ENCODE measurements at regions not wholly inside any gene's neighbourhood (a gene's known extent, or its start where the extent isn't known, plus 50 kb on each side); places are given as distances from the start of the nearest gene placed in this dataset.

GRCh38 chr6:44058617-44059358, 68.5 kb downstream of the MRPL14 start (continued):
- TF ChIP-seq ZNF785 (CRISPR knock-in tag; IDR thresholded peaks at IDR 0.05) (no peak), IRF1 (CRISPR knock-in tag; IDR thresholded peaks at IDR 0.05; ENCODE audit: borderline replicate concordance) (no peak), ZFP1 (CRISPR knock-in tag; IDR thresholded peaks at IDR 0.05) (peak; percentile 70), ARNT (IDR thresholded peaks at IDR 0.05) (peak; percentile 69 to 88; a peak in 2 of 4 replicates), ARHGAP35 (IDR thresholded peaks at IDR 0.05; ENCODE audit: partially characterized antibody) (no peak), SAFB (IDR thresholded peaks at IDR 0.05; ENCODE audit: borderline replicate concordance, low read depth, low read length) (no peak), SUPT5H (IDR thresholded peaks at IDR 0.05) (peak; percentile 83), SIX5 (IDR thresholded peaks at IDR 0.05; ENCODE audit: borderline replicate concordance in 1 of 2, insufficient read depth in 1 of 2, low read depth in 1 of 2, low read length in 2 of 2) (no peak), ZNF707 (CRISPR knock-in tag; conservative IDR thresholded peaks at IDR 0.05) (0 out of 2 replicates have a peak, but pooled peaks have one; percentile 60), GTF2A2 (tag; IDR thresholded peaks at IDR 0.05) (peak; percentile 37; the same call in 1 of the 2 replicates), MTA3 (IDR thresholded peaks at IDR 0.05; ENCODE audit: borderline replicate concordance) (peak; percentile 98), PHB (CRISPR knock-in tag; IDR thresholded peaks at IDR 0.05) (peak; percentile 82; the same call in 1 of the 2 replicates), ZBTB9 (CRISPR knock-in tag; IDR thresholded peaks at IDR 0.05) (peak; percentile 100), SIRT6 (IDR thresholded peaks at IDR 0.05; ENCODE audit: low read depth, low read length) (no peak), NR3C1 (CRISPR knock-in tag; IDR thresholded peaks at IDR 0.05) (no peak), NRF1 (conservative IDR thresholded peaks at IDR 0.05 in 1 of 2, IDR thresholded peaks at IDR 0.05 in 1 of 2) (peak; percentile 97), MTF1 (CRISPR knock-in tag; IDR thresholded peaks at IDR 0.05; ENCODE audit: borderline replicate concordance) (peak; percentile 89; the same call in 1 of the 2 replicates), THAP12 (CRISPR knock-in tag; IDR thresholded peaks at IDR 0.05) (peak; percentile 89; the same call in 1 of the 2 replicates)
- TF ChIP-seq, protein P1, sequence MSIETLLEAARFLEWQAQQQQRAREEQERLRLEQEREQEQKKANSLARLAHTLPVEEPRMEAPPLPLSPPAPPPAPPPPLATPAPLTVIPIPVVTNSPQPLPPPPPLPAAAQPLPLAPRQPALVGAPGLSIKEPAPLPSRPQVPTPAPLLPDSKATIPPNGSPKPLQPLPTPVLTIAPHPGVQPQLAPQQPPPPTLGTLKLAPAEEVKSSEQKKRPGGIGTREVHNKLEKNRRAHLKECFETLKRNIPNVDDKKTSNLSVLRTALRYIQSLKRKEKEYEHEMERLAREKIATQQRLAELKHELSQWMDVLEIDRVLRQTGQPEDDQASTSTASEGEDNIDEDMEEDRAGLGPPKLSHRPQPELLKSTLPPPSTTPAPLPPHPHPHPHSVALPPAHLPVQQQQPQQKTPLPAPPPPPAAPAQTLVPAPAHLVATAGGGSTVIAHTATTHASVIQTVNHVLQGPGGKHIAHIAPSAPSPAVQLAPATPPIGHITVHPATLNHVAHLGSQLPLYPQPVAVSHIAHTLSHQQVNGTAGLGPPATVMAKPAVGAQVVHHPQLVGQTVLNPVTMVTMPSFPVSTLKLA (conservative IDR thresholded peaks at IDR 0.05), result peak; percentile 83 to 91
- TF ChIP-seq, protein P2, sequence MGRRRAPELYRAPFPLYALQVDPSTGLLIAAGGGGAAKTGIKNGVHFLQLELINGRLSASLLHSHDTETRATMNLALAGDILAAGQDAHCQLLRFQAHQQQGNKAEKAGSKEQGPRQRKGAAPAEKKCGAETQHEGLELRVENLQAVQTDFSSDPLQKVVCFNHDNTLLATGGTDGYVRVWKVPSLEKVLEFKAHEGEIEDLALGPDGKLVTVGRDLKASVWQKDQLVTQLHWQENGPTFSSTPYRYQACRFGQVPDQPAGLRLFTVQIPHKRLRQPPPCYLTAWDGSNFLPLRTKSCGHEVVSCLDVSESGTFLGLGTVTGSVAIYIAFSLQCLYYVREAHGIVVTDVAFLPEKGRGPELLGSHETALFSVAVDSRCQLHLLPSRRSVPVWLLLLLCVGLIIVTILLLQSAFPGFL (CRISPR knock-in tag; IDR thresholded peaks at IDR 0.05), result no peak
- TF ChIP-seq, protein P3, sequence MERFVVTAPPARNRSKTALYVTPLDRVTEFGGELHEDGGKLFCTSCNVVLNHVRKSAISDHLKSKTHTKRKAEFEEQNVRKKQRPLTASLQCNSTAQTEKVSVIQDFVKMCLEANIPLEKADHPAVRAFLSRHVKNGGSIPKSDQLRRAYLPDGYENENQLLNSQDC (CRISPR knock-in tag; IDR thresholded peaks at IDR 0.05), result peak; percentile 81

Data from K562 (cell line).